SK-N-SH treated with all-trans-retinoic acid at 6 μM for 48 hours (cell line): ENCODE measurements at regions not wholly inside any gene's neighbourhood (a gene's known extent, or its start where the extent isn't known, plus 50 kb on each side); places are given as distances from the start of the nearest gene placed in this dataset.

Experiments
- ESRRG ChIP-seq: fragments of 250-450 bp; sonication (Bioruptor Pico); IDR thresholded peaks from 2 replicates; pipeline ENCODE4 v1.6.1; 2021; ENCODE audit warnings: mild to moderate bottlenecking
- RARB ChIP-seq: fragments of 250-450 bp; sonication (Bioruptor Pico); IDR thresholded peaks from 2 replicates; pipeline ENCODE4 v1.8.0; 2021; ENCODE audit warnings: mild to moderate bottlenecking, moderate library complexity
- TCF4 ChIP-seq: fragments of 250-450 bp; sonication (Bioruptor Pico); IDR thresholded peaks from 2 replicates; pipeline ENCODE4 v1.8.0; 2021; ENCODE audit warnings: mild to moderate bottlenecking, moderate library complexity, borderline replicate concordance
- TF ChIP-seq, protein P1 (sequence below): fragments of 250-450 bp; sonication (Bioruptor Pico); IDR thresholded peaks from 2 replicates; pipeline ENCODE4 v1.5.0; 2020; ENCODE audit warnings: mild to moderate bottlenecking, moderate library complexity
- TF ChIP-seq, protein P2 (sequence below): fragments of 250-450 bp; sonication (Bioruptor Pico); IDR thresholded peaks from 2 replicates; pipeline ENCODE4 v1.5.1; 2020; ENCODE audit warnings: low read depth, mild to moderate bottlenecking, moderate library complexity

GRCh38 chr17:71237903-71238538, 882.8 kb upstream of the SOX9 start:
- TF ChIP-seq, protein P1, sequence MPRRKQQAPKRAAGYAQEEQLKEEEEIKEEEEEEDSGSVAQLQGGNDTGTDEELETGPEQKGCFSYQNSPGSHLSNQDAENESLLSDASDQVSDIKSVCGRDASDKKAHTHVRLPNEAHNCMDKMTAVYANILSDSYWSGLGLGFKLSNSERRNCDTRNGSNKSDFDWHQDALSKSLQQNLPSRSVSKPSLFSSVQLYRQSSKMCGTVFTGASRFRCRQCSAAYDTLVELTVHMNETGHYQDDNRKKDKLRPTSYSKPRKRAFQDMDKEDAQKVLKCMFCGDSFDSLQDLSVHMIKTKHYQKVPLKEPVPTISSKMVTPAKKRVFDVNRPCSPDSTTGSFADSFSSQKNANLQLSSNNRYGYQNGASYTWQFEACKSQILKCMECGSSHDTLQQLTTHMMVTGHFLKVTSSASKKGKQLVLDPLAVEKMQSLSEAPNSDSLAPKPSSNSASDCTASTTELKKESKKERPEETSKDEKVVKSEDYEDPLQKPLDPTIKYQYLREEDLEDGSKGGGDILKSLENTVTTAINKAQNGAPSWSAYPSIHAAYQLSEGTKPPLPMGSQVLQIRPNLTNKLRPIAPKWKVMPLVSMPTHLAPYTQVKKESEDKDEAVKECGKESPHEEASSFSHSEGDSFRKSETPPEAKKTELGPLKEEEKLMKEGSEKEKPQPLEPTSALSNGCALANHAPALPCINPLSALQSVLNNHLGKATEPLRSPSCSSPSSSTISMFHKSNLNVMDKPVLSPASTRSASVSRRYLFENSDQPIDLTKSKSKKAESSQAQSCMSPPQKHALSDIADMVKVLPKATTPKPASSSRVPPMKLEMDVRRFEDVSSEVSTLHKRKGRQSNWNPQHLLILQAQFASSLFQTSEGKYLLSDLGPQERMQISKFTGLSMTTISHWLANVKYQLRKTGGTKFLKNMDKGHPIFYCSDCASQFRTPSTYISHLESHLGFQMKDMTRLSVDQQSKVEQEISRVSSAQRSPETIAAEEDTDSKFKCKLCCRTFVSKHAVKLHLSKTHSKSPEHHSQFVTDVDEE (CRISPR knock-in tag), result no peak
- no peak for TF ChIP-seq TCF4 (CRISPR knock-in tag)
- TF ChIP-seq, protein P2, sequence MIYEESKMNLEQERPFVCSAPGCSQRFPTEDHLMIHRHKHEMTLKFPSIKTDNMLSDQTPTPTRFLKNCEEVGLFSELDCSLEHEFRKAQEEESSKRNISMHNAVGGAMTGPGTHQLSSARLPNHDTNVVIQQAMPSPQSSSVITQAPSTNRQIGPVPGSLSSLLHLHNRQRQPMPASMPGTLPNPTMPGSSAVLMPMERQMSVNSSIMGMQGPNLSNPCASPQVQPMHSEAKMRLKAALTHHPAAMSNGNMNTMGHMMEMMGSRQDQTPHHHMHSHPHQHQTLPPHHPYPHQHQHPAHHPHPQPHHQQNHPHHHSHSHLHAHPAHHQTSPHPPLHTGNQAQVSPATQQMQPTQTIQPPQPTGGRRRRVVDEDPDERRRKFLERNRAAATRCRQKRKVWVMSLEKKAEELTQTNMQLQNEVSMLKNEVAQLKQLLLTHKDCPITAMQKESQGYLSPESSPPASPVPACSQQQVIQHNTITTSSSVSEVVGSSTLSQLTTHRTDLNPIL (CRISPR knock-in tag), result no peak
- TF ChIP-seq RARB (CRISPR knock-in tag), result no peak
- no peak for TF ChIP-seq ESRRG (CRISPR knock-in tag)
